Body of pancreas (tissue), 4 donors: ENCODE measurements at regions not wholly inside any gene's neighbourhood (a gene's known extent, or its start where the extent isn't known, plus 50 kb on each side); places are given as distances from the start of the nearest gene placed in this dataset.

ENCODE experiments used
- CTCF ChIP-seq, 7 experiments: fragments of 450-650 bp in 4 of 7; fragments of 200-600 bp in 3 of 7; sonication (generic) in 3 of 7; IDR thresholded peaks; one replicate each; pipeline ENCODE4 v1.5.1; 2016 to 2019; ENCODE audit warnings: antibody characterized with exemption in 7 of 7
- POLR2A ChIP-seq, 3 donors: fragments of 450-650 bp; IDR thresholded peaks; one replicate each; pipeline ENCODE4 v1.6.1; 2016; ENCODE audit warnings: antibody characterized with exemption in 3 of 3, mild to moderate bottlenecking in 2 of 3

GRCh38 chr3:26061947-26062346, 272.1 kb downstream of the OXSM start:
- TF ChIP-seq POLR2A (IDR thresholded peaks at IDR 0.05) (no peak), CTCF (IDR thresholded peaks at IDR 0.05) (no peak)
